Tibial nerve (tissue), 4 donors: ENCODE measurements at regions not wholly inside any gene's neighbourhood (a gene's known extent, or its start where the extent isn't known, plus 50 kb on each side); places are given as distances from the start of the nearest gene placed in this dataset.
"Not testable (repeated sequence)": the region's sequence is repeated elsewhere in the genome, so short reads cannot be mapped to it uniquely, and the experiment has no call there.

Source experiments
- DNase-seq, 2 donors: peaks; one replicate each; pipeline ENCODE4 v3.0.0-alpha.2; 2019; ENCODE audit warnings: low spot score in 2 of 2
- H3K27ac ChIP-seq, 4 donors: fragments of 200-600 bp; sonication (generic) in 3 of 4; one replicate each; pipeline ENCODE4 v1.5.1; 2017 to 2019; ENCODE audit warnings: mild to moderate bottlenecking in 1 of 4
- H3K27me3 ChIP-seq, 2 donors: fragments of 200-600 bp; sonication (generic) in 1 of 2; one replicate each; pipeline versions ENCODE4 v1.5.1 to v1.6.0; 2017 to 2019
- H3K36me3 ChIP-seq, 3 donors: fragments of 200-600 bp; sonication (generic); one replicate each; pipeline ENCODE4 v1.5.1; 2018 to 2019
- H3K4me1 ChIP-seq, 4 donors: fragments of 200-600 bp; sonication (generic) in 3 of 4; one replicate each; pipeline ENCODE4 v1.5.1; 2017 to 2019
- H3K4me3 ChIP-seq, 4 donors: fragments of 200-600 bp; sonication (generic) in 3 of 4; one replicate each; pipeline ENCODE4 v1.5.1; 2017 to 2019; ENCODE audit warnings: mild to moderate bottlenecking in 1 of 4, moderate library complexity in 1 of 4
- H3K9me3 ChIP-seq, 4 donors: fragments of 200-600 bp; sonication (generic) in 3 of 4; one replicate each; pipeline ENCODE4 v1.5.1; 2017 to 2019
- EP300 ChIP-seq, 2 donors: sonication (generic); formaldehyde crosslinking; IDR thresholded peaks; one replicate each; pipeline ENCODE4 v1.6.1; 2017; ENCODE audit warnings: antibody characterized with exemption in 2 of 2, mild to moderate bottlenecking in 1 of 2
- POLR2A ChIP-seq, 2 donors: fragments of 450-650 bp; IDR thresholded peaks; one replicate each; pipeline ENCODE4 v1.6.1; 2017; ENCODE audit warnings: antibody characterized with exemption in 2 of 2, mild to moderate bottlenecking in 2 of 2, moderate library complexity in 2 of 2
- WGBS, 2 donors: methylation state at CpG; one replicate each; pipeline ENCODE4 v1.1.5; 2018; 5-methylcytosine and 5-hydroxymethylcytosine counted together
- TF ChIP-seq, protein P1 (sequence below), 5 experiments: fragments of 200-600 bp in 3 of 5; fragments of 450-650 bp in 2 of 5; sonication (generic) in 3 of 5; IDR thresholded peaks; one replicate each; pipeline ENCODE4 v1.5.1; 2016 to 2019; ENCODE audit warnings: antibody characterized with exemption in 5 of 5, mild to moderate bottlenecking in 3 of 5, moderate library complexity in 2 of 5

DNA sequence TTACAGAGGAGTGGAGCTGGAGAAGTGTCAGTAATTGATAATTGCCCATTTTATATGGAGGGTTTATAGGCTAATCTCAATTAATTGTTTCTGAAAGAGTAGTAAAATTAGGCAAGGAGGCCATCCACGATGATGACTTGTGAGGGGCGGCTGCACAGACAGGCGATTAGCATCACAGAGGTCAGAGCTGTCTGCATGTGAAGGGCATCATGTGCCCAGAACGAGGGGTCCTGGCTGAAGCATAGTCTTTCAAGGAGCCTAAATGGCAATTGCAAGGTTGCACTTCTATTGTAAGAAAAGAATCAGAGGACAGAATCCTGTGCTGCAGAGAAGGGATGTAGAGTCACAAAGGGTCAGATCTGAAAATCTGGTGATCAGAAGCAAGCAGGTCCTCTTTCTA lies 196.6 kb downstream of the EBLN2 start:
- WGBS, 2 donors, result 66 to 73% methylated on average over 4 of the region's 4 CpGs

DNA sequence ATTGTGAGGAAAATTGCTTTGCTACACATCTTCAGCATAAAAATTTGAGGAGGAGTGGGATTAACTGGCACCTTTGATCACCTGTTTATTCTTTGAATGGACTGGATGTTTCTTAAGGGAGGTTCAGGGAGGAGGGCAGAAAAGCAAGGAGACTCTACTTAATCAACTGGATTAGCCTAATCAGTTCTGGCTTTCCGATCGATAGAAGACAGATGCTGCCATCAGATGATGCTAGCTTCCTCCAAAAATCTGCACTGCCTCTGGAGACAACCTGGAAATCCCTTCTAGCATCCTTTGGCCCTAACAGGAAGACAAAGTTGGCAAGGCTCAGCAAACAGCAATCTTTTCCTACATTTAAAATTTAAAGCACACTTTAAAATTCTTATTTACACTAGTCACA lies 197.8 kb downstream of the EBLN2 start:
- Histone ChIP-seq H3K4me3 (no peak overlapping the region), H3K36me3 (no peaks in the 10 kb centered on the region), H3K27ac (no peak overlapping the region), H3K4me1 (no peaks in the 10 kb centered on the region), H3K9me3 (no peaks in the 10 kb centered on the region), H3K27me3 (no peaks in the 10 kb centered on the region)
- 75 to 76% methylated on average over 2 of the region's 2 CpGs for WGBS, 2 donors
- DNase-seq, result no peak
- no peak for TF ChIP-seq EP300 (IDR thresholded peaks at IDR 0.05)

More for the DNA sequence above, 196.6 kb downstream of the EBLN2 start:
- TF ChIP-seq, protein P1, sequence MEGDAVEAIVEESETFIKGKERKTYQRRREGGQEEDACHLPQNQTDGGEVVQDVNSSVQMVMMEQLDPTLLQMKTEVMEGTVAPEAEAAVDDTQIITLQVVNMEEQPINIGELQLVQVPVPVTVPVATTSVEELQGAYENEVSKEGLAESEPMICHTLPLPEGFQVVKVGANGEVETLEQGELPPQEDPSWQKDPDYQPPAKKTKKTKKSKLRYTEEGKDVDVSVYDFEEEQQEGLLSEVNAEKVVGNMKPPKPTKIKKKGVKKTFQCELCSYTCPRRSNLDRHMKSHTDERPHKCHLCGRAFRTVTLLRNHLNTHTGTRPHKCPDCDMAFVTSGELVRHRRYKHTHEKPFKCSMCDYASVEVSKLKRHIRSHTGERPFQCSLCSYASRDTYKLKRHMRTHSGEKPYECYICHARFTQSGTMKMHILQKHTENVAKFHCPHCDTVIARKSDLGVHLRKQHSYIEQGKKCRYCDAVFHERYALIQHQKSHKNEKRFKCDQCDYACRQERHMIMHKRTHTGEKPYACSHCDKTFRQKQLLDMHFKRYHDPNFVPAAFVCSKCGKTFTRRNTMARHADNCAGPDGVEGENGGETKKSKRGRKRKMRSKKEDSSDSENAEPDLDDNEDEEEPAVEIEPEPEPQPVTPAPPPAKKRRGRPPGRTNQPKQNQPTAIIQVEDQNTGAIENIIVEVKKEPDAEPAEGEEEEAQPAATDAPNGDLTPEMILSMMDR (IDR thresholded peaks at IDR 0.05), result no peak
- TF ChIP-seq EP300 (IDR thresholded peaks at IDR 0.05) (no peak), POLR2A (IDR thresholded peaks at IDR 0.05) (no peak)
- no peak overlapping the region for H3K4me3 ChIP-seq
- no peak overlapping the region for H3K27ac ChIP-seq
- no peaks in the 10 kb centered on the region for H3K4me1 ChIP-seq
- no peaks in the 10 kb centered on the region for H3K36me3 ChIP-seq
- H3K9me3 ChIP-seq, result no peaks in the 10 kb centered on the region
- DNase-seq, result no peak
- H3K27me3 ChIP-seq, result no peaks in the 10 kb centered on the region

DNA sequence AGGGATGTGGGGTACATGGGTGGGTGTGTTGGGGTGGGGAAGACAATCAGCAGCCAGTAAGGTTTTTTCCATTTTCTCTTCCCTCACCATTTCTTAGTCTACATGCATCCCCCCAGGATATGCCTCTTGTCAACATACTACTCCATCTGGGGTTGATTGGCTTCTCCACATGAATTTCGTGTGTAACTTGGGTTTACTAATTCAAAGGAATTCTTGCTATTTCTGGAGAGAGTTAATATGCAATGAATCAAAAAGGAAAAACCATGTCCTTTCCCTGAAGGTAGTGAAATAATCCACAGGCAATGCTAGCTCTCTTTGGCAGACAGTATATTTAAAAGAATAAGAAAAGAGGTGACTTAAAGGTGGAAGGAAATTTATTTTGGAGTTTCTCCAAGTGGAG lies 198.4 kb downstream of the EBLN2 start:
- Histone ChIP-seq H3K9me3 (no peaks in the 10 kb centered on the region), H3K27me3 (no peaks in the 10 kb centered on the region), H3K27ac (no peak overlapping the region), H3K36me3 (no peaks in the 10 kb centered on the region), H3K4me1 (no peaks in the 10 kb centered on the region), H3K4me3 (no peak overlapping the region)
- TF ChIP-seq POLR2A (IDR thresholded peaks at IDR 0.05), result no peak
- TF ChIP-seq, protein P1 (IDR thresholded peaks at IDR 0.05), result no peak
- no peak for TF ChIP-seq EP300 (IDR thresholded peaks at IDR 0.05)
- 36 to 56% methylated on average over 1 of the region's 1 CpG for WGBS, 2 donors
- no peak for DNase-seq

DNA sequence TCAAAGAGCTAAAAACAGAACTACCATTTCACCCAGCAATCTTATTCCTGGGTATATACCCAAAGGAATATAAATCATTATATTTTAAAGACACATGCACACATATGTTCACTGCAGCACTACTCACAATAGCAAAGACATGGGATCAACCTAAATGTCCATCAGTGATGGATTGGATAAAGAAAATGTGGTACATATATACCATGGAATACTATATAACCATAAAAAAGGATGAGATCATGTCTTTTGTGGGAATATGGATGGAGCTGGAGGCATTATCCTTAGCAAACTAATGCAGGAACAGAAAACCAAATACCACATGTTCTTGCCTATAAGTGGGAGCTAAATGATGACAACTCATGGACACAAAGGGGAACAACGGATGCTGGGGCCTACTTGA lies 205.1 kb downstream of the EBLN2 start:
- H3K4me1 ChIP-seq, H3K9me3 ChIP-seq, H3K27ac ChIP-seq, H3K27me3 ChIP-seq, H3K4me3 ChIP-seq, DNase-seq, H3K36me3 ChIP-seq: not testable (repeated sequence)
- WGBS, 2 donors, result 91 to 96% methylated on average over 1 of the region's 1 CpG

DNA sequence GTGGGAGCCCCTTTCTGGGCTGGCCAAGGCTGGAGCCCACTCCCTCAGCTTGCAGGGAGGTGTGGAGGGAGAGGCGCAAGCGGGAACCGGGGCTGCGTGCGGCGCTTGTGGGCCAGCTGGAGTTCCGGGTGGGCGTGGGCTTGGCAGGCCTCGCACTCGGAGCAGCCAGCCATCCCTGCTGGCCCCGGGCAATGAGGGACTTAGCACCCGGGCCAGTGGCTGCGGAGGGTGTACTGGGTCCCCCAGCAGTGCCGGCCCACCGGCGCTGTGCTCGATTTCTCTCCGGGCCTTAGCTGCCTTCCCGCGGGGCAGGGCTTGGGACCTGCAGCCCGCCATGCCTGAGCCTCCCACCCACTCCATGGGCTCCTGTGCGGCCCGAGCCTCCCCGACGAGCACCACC lies 207.7 kb downstream of the EBLN2 start:
- DNase-seq, H3K4me1 ChIP-seq, H3K36me3 ChIP-seq, H3K27me3 ChIP-seq, H3K4me3 ChIP-seq, H3K9me3 ChIP-seq, H3K27ac ChIP-seq: not testable (repeated sequence)
- 92 to 93% methylated on average over 7 to 15 of the region's 25 CpGs for WGBS, 2 donors

DNA sequence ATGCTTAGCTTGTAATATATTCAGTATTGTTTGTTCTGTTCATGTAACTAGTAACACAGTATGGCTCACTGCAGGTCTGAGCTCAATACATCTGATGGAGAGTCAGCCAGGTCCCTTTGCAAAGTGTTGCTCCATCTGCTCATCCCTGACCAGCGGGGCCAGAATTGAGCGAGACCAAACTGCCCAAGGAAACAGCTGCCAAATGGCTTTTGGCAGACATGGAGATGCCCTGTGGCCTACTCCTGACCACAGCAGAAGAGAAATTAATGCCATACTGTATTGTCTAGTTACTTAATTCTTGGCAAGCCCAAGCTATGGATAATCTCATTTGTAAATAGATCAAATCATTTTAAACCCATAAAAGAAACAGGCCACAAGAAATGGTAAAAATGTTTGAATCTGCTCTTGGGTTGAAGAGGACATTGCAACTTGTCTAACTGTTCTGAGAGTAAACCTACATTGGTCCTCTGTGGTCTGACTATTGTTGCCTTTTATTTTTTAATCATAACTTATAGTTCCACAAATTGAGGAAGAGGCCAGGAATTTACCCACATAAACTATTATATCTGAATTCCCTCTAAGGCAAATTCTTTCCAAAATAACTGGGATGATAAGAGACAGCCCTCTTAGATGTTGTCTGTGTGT lies 209.5 kb downstream of the EBLN2 start:
- peaks cover 0 to 5% (median 0%) of the 10 kb centered on the region in 4 donors for H3K4me1 ChIP-seq
- no peak overlapping the region for H3K27ac ChIP-seq
- TF ChIP-seq EP300 (IDR thresholded peaks at IDR 0.05) (no peak), POLR2A (IDR thresholded peaks at IDR 0.05) (no peak)
- TF ChIP-seq, protein P1 (IDR thresholded peaks at IDR 0.05), result no peak
- no peak overlapping the region for H3K4me3 ChIP-seq
- H3K36me3 ChIP-seq, result no peaks in the 10 kb centered on the region
- DNase-seq, result no peak
- H3K27me3 ChIP-seq, result no peaks in the 10 kb centered on the region
- 54 to 62% methylated on average over 2 of the region's 2 CpGs for WGBS, 2 donors
- H3K9me3 ChIP-seq, result peaks cover 0 to 2% (median 0%) of the 10 kb centered on the region in 4 donors

DNA sequence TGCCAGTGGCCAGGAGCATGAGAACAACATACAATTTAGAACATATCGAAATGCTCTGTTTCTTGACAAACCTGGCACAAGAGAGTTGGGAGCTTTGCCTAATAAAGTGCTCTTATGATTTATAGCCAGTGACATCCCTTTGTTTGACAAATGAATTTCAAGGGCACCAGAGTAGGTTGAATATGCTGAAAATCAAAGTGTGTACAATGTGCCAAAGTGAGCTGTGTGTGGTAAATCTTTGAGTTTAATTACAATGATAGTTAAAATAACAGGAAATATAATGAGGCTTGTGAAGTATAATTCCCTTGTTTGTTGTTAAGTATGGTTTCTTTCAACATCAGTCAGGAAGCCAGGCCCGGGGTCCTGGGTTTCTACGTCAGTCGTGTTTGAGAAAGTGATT lies 211.9 kb downstream of the EBLN2 start:
- Histone ChIP-seq H3K27me3 (no peaks in the 10 kb centered on the region), H3K9me3 (no peaks in the 10 kb centered on the region), H3K36me3 (no peaks in the 10 kb centered on the region), H3K4me1 (peaks cover 0 to 5% (median 0%) of the 10 kb centered on the region in 4 donors), H3K27ac (no peak overlapping the region), H3K4me3 (no peak overlapping the region)
- TF ChIP-seq EP300 (IDR thresholded peaks at IDR 0.05) (no peak), POLR2A (IDR thresholded peaks at IDR 0.05) (no peak)
- TF ChIP-seq, protein P1 (IDR thresholded peaks at IDR 0.05), result no peak
- DNase-seq, result no peak
- 73 to 86% methylated on average over 4 of the region's 4 CpGs for WGBS, 2 donors
